Adipocyte (in vitro differentiated cells): ENCODE measurements at regions not wholly inside any gene's neighbourhood (a gene's known extent, or its start where the extent isn't known, plus 50 kb on each side); places are given as distances from the start of the nearest gene placed in this dataset.

Experiments
- DNase-seq: peaks from one replicate; pipeline ENCODE4 v3.0.0-alpha.2; 2015; ENCODE audit warnings: low read depth
- H3K27me3 ChIP-seq: replicated peaks from 2 replicates; pipeline ENCODE4 v1.7.0; 2013; ENCODE audit warnings: mild to moderate bottlenecking, low read length, moderate library complexity; ENCODE audit not compliant: control insufficient read depth, insufficient read depth
- H3K36me3 ChIP-seq: 2 replicates; pipeline ENCODE4 v1.7.0; 2013; ENCODE audit warnings: low read length, mild to moderate bottlenecking, moderate library complexity; ENCODE audit not compliant: control insufficient read depth, insufficient read depth, severe bottlenecking
- H3K4me1 ChIP-seq: 2 replicates; pipeline ENCODE4 v1.7.0; 2013; ENCODE audit warnings: mild to moderate bottlenecking, low read length, moderate library complexity; ENCODE audit not compliant: control insufficient read depth, insufficient read depth
- H3K4me3 ChIP-seq: 2 replicates; pipeline ENCODE4 v1.7.0; 2013; ENCODE audit warnings: mild to moderate bottlenecking, low read length, moderate library complexity
- H3K9ac ChIP-seq: 2 replicates; pipeline ENCODE4 v1.7.0; 2013; ENCODE audit warnings: mild to moderate bottlenecking, low read length, moderate library complexity
- H3K9me3 ChIP-seq: 2 replicates; pipeline ENCODE4 v1.7.0; 2013; ENCODE audit warnings: mild to moderate bottlenecking, low read length, moderate library complexity; ENCODE audit not compliant: control insufficient read depth

GRCh38 chrX:45347877-45348276, 147.2 kb upstream of the DIPK2B start:
- Histone ChIP-seq H3K36me3 (no peaks in the 10 kb centered on the region), H3K9me3 (peaks cover 15% of the 10 kb centered on the region)

DNA sequence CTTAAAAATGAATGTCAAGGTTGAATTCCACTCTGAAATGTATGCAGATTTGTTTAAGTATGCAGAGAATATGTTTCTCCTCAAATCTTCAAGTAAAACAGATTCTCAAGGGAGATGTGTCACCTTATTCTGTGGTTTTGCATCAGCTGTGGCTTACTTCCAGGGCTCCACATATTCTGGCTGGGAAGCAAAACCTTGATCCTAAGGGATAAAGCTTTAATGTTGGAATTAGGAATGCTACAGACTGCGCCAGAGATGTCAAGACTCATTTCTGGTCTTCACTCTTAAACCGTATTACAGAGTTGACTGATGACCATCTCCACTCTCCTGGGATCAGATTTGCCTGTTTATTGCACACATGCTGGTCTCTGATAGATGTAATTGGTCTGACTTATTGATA, 143.9 kb upstream of the DIPK2B start:
- peak overlapping the region; percentile 4 for H3K4me3 ChIP-seq
- peaks cover 25% of the 10 kb centered on the region for H3K4me1 ChIP-seq
- H3K9me3 ChIP-seq = peaks cover 21% of the 10 kb centered on the region
- peak; percentile 81 for DNase-seq
- H3K36me3 ChIP-seq = no peaks in the 10 kb centered on the region
- H3K9ac ChIP-seq = peak overlapping the region; percentile 51
- peaks cover 4% of the 10 kb centered on the region for H3K27me3 ChIP-seq

More at GRCh38 chrX:45347877-45348276, 147.2 kb upstream of the DIPK2B start:
- Histone ChIP-seq H3K9ac (peak overlapping the region; percentile 28), H3K4me3 (no peak overlapping the region), H3K4me1 (peaks cover 46% of the 10 kb centered on the region), H3K27me3 (peaks cover 4% of the 10 kb centered on the region)
- peak; percentile 25 for DNase-seq

GRCh38 chrX:45329217-45329616, 128.5 kb upstream of the DIPK2B start:
- DNase-seq = no peak
- H3K9ac ChIP-seq = no peak overlapping the region

GRCh38 chrX:45324941-45325340, 124.3 kb upstream of the DIPK2B start:
- no peak overlapping the region for H3K9ac ChIP-seq
- no peak for DNase-seq
- H3K4me1 ChIP-seq = no peaks in the 10 kb centered on the region
- no peak overlapping the region for H3K4me3 ChIP-seq
- H3K27me3 ChIP-seq = peaks cover 6% of the 10 kb centered on the region
- no peaks in the 10 kb centered on the region for H3K9me3 ChIP-seq
- H3K36me3 ChIP-seq = no peaks in the 10 kb centered on the region

More at GRCh38 chrX:45329217-45329616, 128.5 kb upstream of the DIPK2B start:
- Histone ChIP-seq H3K9me3 (no peaks in the 10 kb centered on the region), H3K36me3 (no peaks in the 10 kb centered on the region), H3K27me3 (peaks cover 11% of the 10 kb centered on the region), H3K4me3 (no peak overlapping the region), H3K4me1 (no peaks in the 10 kb centered on the region)

DNA sequence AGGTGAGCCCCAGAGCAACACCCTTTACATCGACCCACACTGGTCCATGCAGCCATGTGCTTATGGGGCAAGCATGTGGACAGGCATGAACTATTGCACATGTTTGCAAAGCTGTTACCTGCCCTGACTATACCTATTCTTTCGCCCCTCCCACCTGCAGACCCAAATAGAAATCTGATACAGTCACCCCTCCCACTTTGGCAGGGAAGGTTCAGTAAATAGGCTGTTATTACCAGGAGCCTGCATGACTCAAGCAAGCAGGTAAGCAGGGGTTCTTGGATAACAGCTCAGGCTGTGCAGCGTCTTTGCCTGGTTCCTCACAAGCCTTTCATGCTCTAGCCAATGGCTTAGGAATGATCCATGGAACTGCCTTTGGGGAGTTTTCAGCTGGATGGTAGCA, 122.7 kb upstream of the DIPK2B start:
- no peaks in the 10 kb centered on the region for H3K9me3 ChIP-seq
- H3K4me1 ChIP-seq = no peaks in the 10 kb centered on the region
- H3K4me3 ChIP-seq = no peak overlapping the region
- peaks cover 6% of the 10 kb centered on the region for H3K27me3 ChIP-seq
- H3K36me3 ChIP-seq = no peaks in the 10 kb centered on the region
- H3K9ac ChIP-seq = no peak overlapping the region
- no peak for DNase-seq

DNA sequence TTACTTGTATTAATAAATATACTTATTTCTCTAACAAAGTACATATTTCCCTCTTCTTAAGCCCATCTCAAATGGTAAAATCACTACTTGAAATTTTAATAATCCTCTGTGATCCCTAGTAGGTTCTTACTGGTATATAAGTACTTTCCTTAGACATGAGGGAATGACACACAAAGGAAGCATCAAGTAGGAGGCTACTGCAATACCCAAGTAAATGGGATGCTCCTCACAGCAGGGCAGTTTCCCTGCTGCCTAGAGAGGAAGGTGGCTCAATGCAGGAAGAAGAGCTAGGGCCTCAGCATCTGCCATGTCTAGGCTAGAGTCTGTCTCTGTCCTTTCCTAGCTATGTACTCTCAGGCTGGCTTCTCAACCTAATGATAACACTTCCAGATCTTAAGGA, 122.1 kb upstream of the DIPK2B start:
- peak overlapping the region; percentile 41 for H3K9ac ChIP-seq
- H3K27me3 ChIP-seq = peaks cover 6% of the 10 kb centered on the region
- no peaks in the 10 kb centered on the region for H3K36me3 ChIP-seq
- no peaks in the 10 kb centered on the region for H3K4me1 ChIP-seq
- H3K9me3 ChIP-seq = no peaks in the 10 kb centered on the region
- DNase-seq = peak; percentile 17
- H3K4me3 ChIP-seq = no peak overlapping the region

DNA sequence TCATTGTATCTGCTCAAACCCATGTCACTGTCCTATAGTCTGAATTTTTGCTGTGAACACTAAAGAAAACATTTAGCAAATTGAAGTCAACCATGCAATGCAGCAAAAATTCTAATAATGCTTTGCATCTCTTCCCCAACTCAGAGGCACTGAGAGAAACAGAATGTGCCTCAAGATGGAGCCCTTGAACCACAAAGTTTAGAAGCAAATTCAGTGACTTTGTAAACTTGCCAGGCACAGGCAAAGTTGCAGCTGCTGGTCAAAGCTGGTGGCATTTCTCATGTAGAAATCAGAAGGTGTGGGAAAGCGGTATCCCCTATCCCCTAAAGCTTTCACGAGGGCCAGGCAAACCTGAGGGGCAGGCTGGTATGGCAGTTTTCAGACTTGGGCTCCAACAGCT, 121.7 kb upstream of the DIPK2B start:
- H3K36me3 ChIP-seq = no peaks in the 10 kb centered on the region
- no peak overlapping the region for H3K4me3 ChIP-seq
- no peaks in the 10 kb centered on the region for H3K9me3 ChIP-seq
- peaks cover 6% of the 10 kb centered on the region for H3K27me3 ChIP-seq
- H3K4me1 ChIP-seq = no peaks in the 10 kb centered on the region
- H3K9ac ChIP-seq = peak overlapping the region; percentile 41
- peak; percentile 87 for DNase-seq

DNA sequence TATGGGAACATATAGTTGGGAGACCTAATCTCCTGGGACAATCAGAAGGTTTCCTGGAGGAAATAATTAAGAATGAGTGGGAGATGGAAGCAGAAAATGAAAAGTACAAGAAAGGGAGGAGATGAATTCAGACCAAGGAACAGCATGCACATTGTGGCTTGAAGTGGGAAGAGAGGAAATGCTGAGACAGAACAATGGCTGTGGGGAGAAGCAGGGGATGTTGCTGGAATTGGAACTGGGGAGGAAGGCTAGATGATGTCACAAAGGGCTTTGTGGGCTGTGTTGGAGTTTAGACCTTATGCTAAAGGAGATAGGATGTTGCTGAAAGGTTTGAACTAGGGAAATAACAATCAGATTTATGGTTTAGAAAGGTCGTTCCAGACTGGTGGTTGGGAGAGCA, 119.5 kb upstream of the DIPK2B start:
- H3K9ac ChIP-seq = no peak overlapping the region
- H3K36me3 ChIP-seq = no peaks in the 10 kb centered on the region
- no peak overlapping the region for H3K4me3 ChIP-seq
- peaks cover 11% of the 10 kb centered on the region for H3K9me3 ChIP-seq
- DNase-seq = no peak
- no peaks in the 10 kb centered on the region for H3K4me1 ChIP-seq
- no peaks in the 10 kb centered on the region for H3K27me3 ChIP-seq

- Histone ChIP-seq H3K4me3 (no peak overlapping the region), H3K4me1 (no peaks in the 10 kb centered on the region), H3K27me3 (peaks cover 4% of the 10 kb centered on the region), H3K36me3 (no peaks in the 10 kb centered on the region), H3K9ac (no peak overlapping the region), H3K9me3 (peaks cover 22% of the 10 kb centered on the region)
- DNase-seq = no peak
Measured at GRCh38 chrX:45309801-45310200, 109.1 kb upstream of the DIPK2B start.

DNA sequence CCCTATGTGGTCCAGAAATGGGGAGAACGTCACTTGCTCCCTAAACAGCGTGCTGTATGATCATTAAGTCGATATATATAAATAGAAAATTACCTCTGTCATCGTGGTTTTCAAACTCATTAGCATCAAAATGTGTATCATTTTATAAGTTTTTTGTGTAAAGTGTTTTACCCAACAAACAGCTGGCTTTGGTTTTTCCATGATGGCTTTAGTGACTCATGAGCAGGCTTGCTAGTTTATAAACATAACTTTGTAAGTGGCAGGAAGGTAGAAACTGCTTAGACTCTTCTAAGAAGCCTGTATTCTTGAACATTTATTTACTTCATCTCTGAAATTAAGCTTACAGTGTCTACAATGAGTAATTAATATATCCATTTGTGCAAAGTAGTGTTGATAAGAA, 108.4 kb upstream of the DIPK2B start:
- no peak overlapping the region for H3K9ac ChIP-seq
- peaks cover 4% of the 10 kb centered on the region for H3K27me3 ChIP-seq
- peaks cover 17% of the 10 kb centered on the region for H3K9me3 ChIP-seq
- H3K4me1 ChIP-seq = no peaks in the 10 kb centered on the region
- no peaks in the 10 kb centered on the region for H3K36me3 ChIP-seq
- peak; percentile 31 for DNase-seq
- no peak overlapping the region for H3K4me3 ChIP-seq

- Histone ChIP-seq H3K4me1 (no peaks in the 10 kb centered on the region), H3K4me3 (no peak overlapping the region), H3K36me3 (no peaks in the 10 kb centered on the region), H3K9me3 (peaks cover 17% of the 10 kb centered on the region), H3K27me3 (peaks cover 8% of the 10 kb centered on the region), H3K9ac (no peak overlapping the region)
- DNase-seq = no peak
Measured at GRCh38 chrX:45306794-45307193, 106.1 kb upstream of the DIPK2B start.

GRCh38 chrX:45300638-45301037, 100.0 kb upstream of the DIPK2B start:
- Histone ChIP-seq H3K4me1 (peaks cover 4% of the 10 kb centered on the region), H3K36me3 (no peaks in the 10 kb centered on the region), H3K4me3 (no peak overlapping the region), H3K9ac (no peak overlapping the region), H3K27me3 (peaks cover 17% of the 10 kb centered on the region), H3K9me3 (peaks cover 10% of the 10 kb centered on the region)
- DNase-seq = no peak
